ENCODE measurements at regions not wholly inside any gene's neighbourhood (a gene's known extent, or its start where the extent isn't known, plus 50 kb on each side); places are given as distances from the start of the nearest gene placed in this dataset.

- intact Hi-C loops (cut with micrococcal nuclease), result no loop called here
- ChIA-PET POLR2A (ENCODE audit: unreplicated experiment) (no interaction called here), CTCF (no interaction called here)
- H2AK5ac ChIP-seq (ENCODE audit: low read depth, low read length), result no peak overlapping the region
- H2BK5ac ChIP-seq (ENCODE audit: low read depth, low read length, poor library complexity, severe bottlenecking), result no peak overlapping the region
- no peak overlapping the region for H3K18ac ChIP-seq (ENCODE audit: low read depth, low read length)
- H3K4me1 ChIP-seq (ENCODE audit: control insufficient read depth, insufficient read depth, low read length), result no peaks in the 10 kb centered on the region; the same call in 1 of the 2 replicates
- ATAC-seq (ENCODE audit: low read depth) (no peak), DNase-seq (no peak)
- no peak overlapping the region for H3K56ac ChIP-seq (ENCODE audit: extremely low read depth, insufficient read depth, low read length)
- no peaks in the 10 kb centered on the region for H3K79me1 ChIP-seq (ENCODE audit: low read depth in 1 of 2, low read length in 2 of 2)
- BruUV-seq (replicated peaks), result no TSS peak
- H4K5ac ChIP-seq (ENCODE audit: low read depth, low read length), result no peak overlapping the region
- H2BK120ac ChIP-seq (ENCODE audit: low read depth, low read length), result no peak overlapping the region
- H2BK15ac ChIP-seq (ENCODE audit: low read depth, low read length), result no peak overlapping the region
- no peaks in the 10 kb centered on the region for H3K9me3 ChIP-seq (ENCODE audit: control insufficient read depth, insufficient read depth, low read length)
- no peak overlapping the region for H3K14ac ChIP-seq (replicated peaks; ENCODE audit: low read depth, low read length)
- H3K4me2 ChIP-seq (ENCODE audit: low read depth, low read length), result no peak overlapping the region
- no peak overlapping the region for H4K8ac ChIP-seq (ENCODE audit: low read depth in 2 of 2, low read length in 2 of 2)
- H2AFZ ChIP-seq (replicated peaks; ENCODE audit: low read length, poor library complexity), result no peak overlapping the region
- no peaks in the 10 kb centered on the region for H3K27me3 ChIP-seq (ENCODE audit: control insufficient read depth, insufficient read depth, low read length)
- H3K9ac ChIP-seq (ENCODE audit: low read depth, low read length), result no peak overlapping the region
- H3K36me3 ChIP-seq (ENCODE audit: control insufficient read depth, insufficient read depth, low read length), result no peaks in the 10 kb centered on the region
- WGBS, 2 experiments (ENCODE audit: extremely low coverage in 2 of 2, insufficient read length in 1 of 2), result 62% methylated on average over 3 of the region's 6 CpGs; no CpG with 5 or more reads in 1 of the 2 experiments
- no peak overlapping the region for H3K27ac ChIP-seq (ENCODE audit: insufficient read depth, low read length)
- TF ChIP-seq NFE2L2 (IDR thresholded peaks at IDR 0.05; ENCODE audit: low read depth, low read length), result no peak
- no peak for TF ChIP-seq RAD21 (IDR thresholded peaks at IDR 0.05; ENCODE audit: low read length)
- no peak for TF ChIP-seq CEBPB (IDR thresholded peaks at IDR 0.05; ENCODE audit: low read depth, low read length)
- no peak for TF ChIP-seq FOS (IDR thresholded peaks at IDR 0.05; ENCODE audit: low read depth, low read length)
- no peak for TF ChIP-seq CTCF (conservative IDR thresholded peaks at IDR 0.05; ENCODE audit: low read depth, low read length)
- TF ChIP-seq MXI1 (IDR thresholded peaks at IDR 0.05; ENCODE audit: borderline replicate concordance, low read depth, low read length), result no peak
- TF ChIP-seq MAZ (IDR thresholded peaks at IDR 0.05; ENCODE audit: borderline replicate concordance, low read depth, low read length), result no peak
- TF ChIP-seq CHD1 (IDR thresholded peaks at IDR 0.05; ENCODE audit: low read depth, low read length), result no peak
- TF ChIP-seq USF2 (IDR thresholded peaks at IDR 0.05; ENCODE audit: low read depth, low read length), result no peak
- TF ChIP-seq RFX5 (IDR thresholded peaks at IDR 0.05; ENCODE audit: low read depth, low read length), result no peak
- TF ChIP-seq BHLHE40 (IDR thresholded peaks at IDR 0.05; ENCODE audit: low read depth, low read length), result no peak
- TF ChIP-seq POLR2A (IDR thresholded peaks at IDR 0.05; ENCODE audit: low read depth, low read length), result no peak
- no peak overlapping the region for H2AK9ac ChIP-seq (replicated peaks; ENCODE audit: low read depth, low read length, poor library complexity)
- no peaks in the 10 kb centered on the region for H4K20me1 ChIP-seq (ENCODE audit: insufficient read depth, low read length)
- H4K91ac ChIP-seq (ENCODE audit: insufficient read depth, low read depth, low read length), result no peak overlapping the region
- H3K4ac ChIP-seq (ENCODE audit: low read depth, low read length), result no peak overlapping the region
- in situ Hi-C loops (cut with MboI; ENCODE audit: low sequenced_read_pairs), result no loop called here
- dilution Hi-C loops (cut with HindIII; ENCODE audit: low sequenced_read_pairs, unreplicated experiment), result no loop called here
- H3K23ac ChIP-seq (ENCODE audit: low read depth, low read length), result no peak overlapping the region
- no peaks in the 10 kb centered on the region; the same call in 1 of the 2 replicates for H3K9me1 ChIP-seq (ENCODE audit: insufficient read depth, low read length)
- no peak overlapping the region for H2BK20ac ChIP-seq (ENCODE audit: low read depth, low read length)
- H3K4me3 ChIP-seq (ENCODE audit: insufficient read depth, low read depth, low read length), result no peak overlapping the region
These were observed 57.6 kb upstream of the RANBP3L start for GRCh38 chr5:36359267-36359666.

All from IMR-90 (cell line).